CD4-positive, alpha-beta T cell (primary cell): ENCODE measurements at regions not wholly inside any gene's neighbourhood (a gene's known extent, or its start where the extent isn't known, plus 50 kb on each side); places are given as distances from the start of the nearest gene placed in this dataset.

Experiments
- ATAC-seq: fragments of 200-7000 bp; cut with Tn5 transposase; one replicate; pipeline ENCODE4 v1.10.0; 2022; ENCODE audit warnings: mild to moderate bottlenecking; ENCODE audit not compliant: poor library complexity
- CTCF ChIA-PET: fragments of 350-600 bp; sonication (Branson Sonifier 250); formaldehyde crosslinking; loops from one replicate; lab custom pipeline; 2021; ENCODE audit warnings: antibody characterized with exemption, inconsistent platforms; lab: Charles Lee
- POLR2A ChIA-PET: fragments of 350-600 bp; sonication (Branson Sonifier 250); formaldehyde crosslinking; loops from one replicate; lab custom pipeline; 2021; ENCODE audit warnings: antibody characterized with exemption, inconsistent platforms; lab: Charles Lee
- DNase-seq, 14 experiments: peaks; one replicate each; pipeline ENCODE4 v3.0.0-alpha.2; 2013 to 2020; ENCODE audit warnings: mixed read lengths in 2 of 14
- H3K27ac ChIP-seq, 2 donors: one replicate each; pipeline versions ENCODE4 v1.5.1 to v1.7.0; 2013; ENCODE audit warnings: low read length in 2 of 2, low read depth in 1 of 2, mild to moderate bottlenecking in 1 of 2
- H3K27me3 ChIP-seq, 2 experiments: 1 replicate in 1 of 2; 2 replicates in 1 of 2; pipeline versions ENCODE4 v1.6.1 to v1.7.0; 2013; ENCODE audit warnings: low read length in 2 of 2, control low read depth in 1 of 2, mild to moderate bottlenecking in 1 of 2, moderate library complexity in 1 of 2; ENCODE audit not compliant: insufficient read depth in 2 of 2, control insufficient read depth in 1 of 2
- H3K36me3 ChIP-seq: one replicate; pipeline ENCODE4 v1.6.1; 2013; ENCODE audit warnings: low read length, control low read depth; ENCODE audit not compliant: insufficient read depth
- H3K4me1 ChIP-seq: one replicate; pipeline ENCODE4 v1.6.1; 2013; ENCODE audit warnings: low read length, control low read depth; ENCODE audit not compliant: insufficient read depth
- H3K4me3 ChIP-seq: one replicate; pipeline ENCODE4 v1.5.1; 2013; ENCODE audit warnings: mild to moderate bottlenecking, low read length, moderate library complexity
- H3K9me3 ChIP-seq, 2 experiments: 1 replicate in 1 of 2; 2 replicates in 1 of 2; pipeline versions ENCODE4 v1.6.1 to v1.7.0; 2013; ENCODE audit warnings: low read length in 2 of 2, mild to moderate bottlenecking in 2 of 2, control low read depth in 1 of 2, moderate library complexity in 1 of 2; ENCODE audit not compliant: control insufficient read depth in 1 of 2, insufficient read depth in 1 of 2
- H3K27ac Mint-ChIP-seq: one replicate; pipeline ENCODE4 v1.8.0; 2020; ENCODE audit warnings: mixed read lengths
- H3K27me3 Mint-ChIP-seq: one replicate; pipeline ENCODE4 v1.8.0; 2021; ENCODE audit warnings: mixed read lengths
- H3K36me3 Mint-ChIP-seq: one replicate; pipeline ENCODE4 v1.8.0; 2021; ENCODE audit warnings: low read depth, mixed read lengths
- H3K4me1 Mint-ChIP-seq: one replicate; pipeline ENCODE4 v1.8.0; 2021; ENCODE audit warnings: low read depth, mixed read lengths
- H3K4me3 Mint-ChIP-seq: one replicate; pipeline ENCODE4 v1.8.0; 2020; ENCODE audit warnings: mild to moderate bottlenecking, mixed read lengths
- H3K9me3 Mint-ChIP-seq: one replicate; pipeline ENCODE4 v1.8.0; 2020; ENCODE audit warnings: mixed read lengths
- CTCF ChIP-seq: fragments of 200-600 bp; IDR thresholded peaks from one replicate; pipeline ENCODE4 v1.8.0; 2022; ENCODE audit warnings: antibody characterized with exemption, mild to moderate bottlenecking
- intact Hi-C, 2 experiments: fragments of 100-400 bp; cut with DNase I in 1 of 2; cut with micrococcal nuclease in 1 of 2; formaldehyde crosslinking; loops; one replicate each; pipeline versions ENCODE4 v1.15.1 to v1.9.0; 2023 to 2025; cut with DNase I, micrococcal nuclease

- H3K27me3 ChIP-seq: no peaks in the 10 kb centered on the region
- H3K27ac ChIP-seq: no peak overlapping the region
- Mint-ChIP-seq H3K27ac (no peak overlapping the region), H3K4me1 (no peaks in the 10 kb centered on the region), H3K27me3 (no peaks in the 10 kb centered on the region), H3K36me3 (no peaks in the 10 kb centered on the region), H3K9me3 (peaks cover 4% of the 10 kb centered on the region), H3K4me3 (no peak overlapping the region)
- CTCF ChIA-PET: no interaction called here
- no peaks in the 10 kb centered on the region for H3K36me3 ChIP-seq
- no peak overlapping the region for H3K4me3 ChIP-seq
- TF ChIP-seq CTCF: no peak
- DNase-seq: no peak
- no peaks in the 10 kb centered on the region for H3K4me1 ChIP-seq
- POLR2A ChIA-PET: no interaction called here
- ATAC-seq: no peak
- intact Hi-C loops: no loop called here
- H3K9me3 ChIP-seq: peaks cover 0 to 7% of the 10 kb centered on the region in 2 experiments
Measured at GRCh38 chrX:138485224-138485623, 226.3 kb downstream of the FGF13 start.

GRCh38 chrX:138484451-138484850 is 227.1 kb downstream of the FGF13 start:
- TF ChIP-seq CTCF: no peak
- POLR2A ChIA-PET: no interaction called here
- Histone ChIP-seq H3K36me3 (no peaks in the 10 kb centered on the region), H3K27ac (no peak overlapping the region), H3K27me3 (no peaks in the 10 kb centered on the region), H3K4me1 (no peaks in the 10 kb centered on the region), H3K4me3 (no peak overlapping the region), H3K9me3 (peaks cover 0 to 10% of the 10 kb centered on the region in 2 experiments)
- Mint-ChIP-seq H3K27me3 (no peaks in the 10 kb centered on the region), H3K4me1 (no peaks in the 10 kb centered on the region), H3K27ac (no peak overlapping the region), H3K36me3 (no peaks in the 10 kb centered on the region), H3K4me3 (no peak overlapping the region), H3K9me3 (peaks cover 4% of the 10 kb centered on the region)
- intact Hi-C loops: no loop called here
- CTCF ChIA-PET: no interaction called here
- ATAC-seq (no peak), DNase-seq (no peak)

- ATAC-seq (no peak), DNase-seq (no peak)
- ChIA-PET POLR2A (no interaction called here), CTCF (no interaction called here)
- Mint-ChIP-seq H3K4me3 (no peak overlapping the region), H3K27me3 (no peaks in the 10 kb centered on the region), H3K36me3 (no peaks in the 10 kb centered on the region), H3K27ac (no peak overlapping the region), H3K4me1 (no peaks in the 10 kb centered on the region), H3K9me3 (peaks cover 6% of the 10 kb centered on the region)
- intact Hi-C loops: no loop called here
- Histone ChIP-seq H3K36me3 (no peaks in the 10 kb centered on the region), H3K4me3 (no peak overlapping the region), H3K27me3 (no peaks in the 10 kb centered on the region), H3K9me3 (peaks cover 0 to 3% of the 10 kb centered on the region in 2 experiments), H3K4me1 (no peaks in the 10 kb centered on the region), H3K27ac (no peak overlapping the region)
- TF ChIP-seq CTCF: no peak
Measured at GRCh38 chrX:138481649-138482048, 229.9 kb downstream of the FGF13 start.
